ENCODE measurements at regions not wholly inside any gene's neighbourhood (a gene's known extent, or its start where the extent isn't known, plus 50 kb on each side); places are given as distances from the start of the nearest gene placed in this dataset.

DNA sequence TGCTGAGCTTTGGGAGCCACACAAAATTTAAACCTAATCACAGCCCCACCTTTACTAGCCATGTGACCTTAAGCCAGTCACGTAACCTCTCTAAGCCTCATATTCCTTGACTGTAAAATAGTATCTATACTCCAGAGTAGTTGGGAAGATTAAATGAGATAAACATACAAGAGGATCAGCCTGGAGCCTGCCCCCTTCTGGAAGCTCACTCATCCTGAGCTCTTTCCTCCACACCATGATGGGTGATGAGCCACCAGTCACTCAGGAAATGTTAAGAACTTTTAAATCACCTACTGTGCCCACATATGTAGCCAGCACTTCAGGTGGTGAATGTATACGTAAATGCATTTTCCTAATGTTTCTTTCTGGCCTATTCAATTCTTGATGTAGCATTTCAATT is 195.9 kb upstream of the DDX18 start:
- TF ChIP-seq POLR2AphosphoS5 (IDR thresholded peaks at IDR 0.05; ENCODE audit: low read depth, low read length) (no peak), TAF1 (IDR thresholded peaks at IDR 0.05; ENCODE audit: borderline replicate concordance, low read depth, low read length) (no peak)
